DMS114 treated with DMSO at 0.1 percent for 48 hours (cell line): ENCODE measurements at regions not wholly inside any gene's neighbourhood (a gene's known extent, or its start where the extent isn't known, plus 50 kb on each side); places are given as distances from the start of the nearest gene placed in this dataset.
A peak's percentile ranks its signal among the peaks of the same experiment; 100 is the strongest.
"Not testable (repeated sequence)": the region's sequence is repeated elsewhere in the genome, so short reads cannot be mapped to it uniquely, and the experiment has no call there.

Source experiments
- DNase-seq: peaks from one replicate; lab custom pipeline; 2025; ENCODE audit not compliant: unreplicated experiment; lab: John Stamatoyannopoulos, UW

GRCh38 chr15:62270216-62270921, 105.3 kb upstream of the C2CD4B start:
- DNase-seq: no peak

DNA sequence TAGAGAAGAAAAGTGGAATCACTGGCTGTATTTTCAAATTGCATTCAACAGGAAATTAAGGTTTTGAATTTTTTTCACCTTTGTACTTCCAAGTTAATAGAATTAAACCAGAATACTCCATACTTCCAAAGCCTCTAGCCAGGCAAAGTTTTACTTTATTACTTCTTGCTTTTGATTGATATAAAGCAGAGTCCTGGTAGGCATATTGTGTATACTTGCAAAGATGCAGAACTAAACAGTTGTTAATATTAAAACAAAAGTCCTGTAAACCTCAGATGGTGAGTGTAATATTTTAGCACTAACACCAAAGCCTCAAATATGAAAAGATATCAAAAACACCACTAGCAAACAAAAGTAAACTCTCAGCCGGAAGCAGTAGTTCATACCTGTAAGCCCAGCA, 107.2 kb upstream of the C2CD4B start:
- no peak for DNase-seq

DNA sequence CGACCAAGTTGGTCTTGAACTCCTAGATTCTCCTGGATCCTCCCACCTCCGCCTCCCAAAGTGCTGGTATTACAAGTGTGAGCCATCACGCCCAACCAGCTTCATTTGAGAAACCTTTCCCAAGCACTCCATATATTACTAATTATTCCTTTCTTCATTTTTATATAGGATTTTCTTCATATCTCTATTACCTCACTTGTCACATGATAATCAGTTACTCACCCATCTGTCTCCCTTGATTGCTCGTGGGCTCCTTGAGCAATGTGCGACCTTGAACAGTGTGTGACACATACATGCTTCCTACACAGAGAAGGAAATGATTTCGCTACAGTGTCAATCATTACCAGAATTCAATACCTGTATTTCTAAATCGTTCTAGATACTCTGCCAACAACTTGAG, 110.7 kb upstream of the C2CD4B start:
- no peak for DNase-seq

GRCh38 chr15:62277816-62278394, 112.8 kb upstream of the C2CD4B start:
- DNase-seq: no peak

DNA sequence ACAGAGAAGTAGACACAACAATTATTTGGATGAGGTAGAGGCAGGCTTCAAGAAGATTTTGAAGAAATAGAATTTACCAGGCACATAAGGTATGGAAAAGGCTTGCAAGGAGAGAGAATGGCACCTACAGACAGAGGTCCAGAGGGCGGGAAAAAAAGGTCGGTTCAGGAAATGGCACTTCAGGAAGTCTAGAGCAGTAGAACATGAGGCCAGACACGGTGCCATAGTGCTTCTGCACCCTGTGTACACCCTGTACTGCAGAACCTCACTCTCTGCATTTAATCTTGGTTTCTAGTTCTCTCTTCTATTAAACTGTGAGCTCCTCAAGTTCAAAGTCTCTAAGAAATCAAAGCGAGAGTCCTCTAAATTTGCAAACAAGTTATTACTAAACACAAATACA, 113.4 kb upstream of the C2CD4B start:
- no peak for DNase-seq

- no peak for DNase-seq
These were observed 114.0 kb upstream of the C2CD4B start for GRCh38 chr15:62279041-62279440.

GRCh38 chr15:62280625-62281024, 115.5 kb upstream of the C2CD4B start:
- DNase-seq: no peak

GRCh38 chr15:62281801-62282200, 116.7 kb upstream of the C2CD4B start:
- not testable (repeated sequence) for DNase-seq

- no peak for DNase-seq
These were observed 122.2 kb upstream of the C2CD4B start for GRCh38 chr15:62287066-62287857.

DNA sequence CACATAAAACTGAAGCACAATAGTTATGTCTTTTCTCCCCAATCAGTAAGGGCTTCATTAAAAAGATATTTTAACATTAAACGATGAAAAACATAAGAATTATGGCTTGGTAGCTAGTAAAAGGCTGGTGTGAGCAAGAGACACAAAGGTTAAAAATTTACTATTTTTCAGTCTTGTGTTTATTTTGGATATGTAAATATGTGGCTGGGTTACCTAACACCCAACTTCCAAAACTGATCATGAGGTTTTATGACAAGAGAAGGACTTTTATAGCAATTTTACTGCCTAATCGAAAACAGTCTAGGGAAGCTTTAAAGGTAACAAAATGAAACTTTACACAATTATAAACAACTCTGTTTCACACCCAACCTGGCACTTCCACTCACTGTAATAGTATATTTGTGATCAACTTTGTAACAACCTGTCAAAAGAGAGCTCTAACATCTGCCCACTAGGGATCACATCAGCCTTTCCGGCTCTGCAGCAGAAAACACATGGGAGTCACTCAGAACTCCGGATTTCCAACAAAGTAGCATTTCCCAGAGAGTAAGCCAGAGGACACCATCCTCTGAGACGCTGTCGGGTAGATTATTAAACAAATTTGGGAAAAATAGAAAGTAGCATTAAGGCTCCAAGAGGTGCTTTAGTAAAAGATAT, 123.4 kb upstream of the C2CD4B start:
- no peak for DNase-seq

GRCh38 chr15:62291262-62291661, 126.2 kb upstream of the C2CD4B start:
- no peak for DNase-seq

DNA sequence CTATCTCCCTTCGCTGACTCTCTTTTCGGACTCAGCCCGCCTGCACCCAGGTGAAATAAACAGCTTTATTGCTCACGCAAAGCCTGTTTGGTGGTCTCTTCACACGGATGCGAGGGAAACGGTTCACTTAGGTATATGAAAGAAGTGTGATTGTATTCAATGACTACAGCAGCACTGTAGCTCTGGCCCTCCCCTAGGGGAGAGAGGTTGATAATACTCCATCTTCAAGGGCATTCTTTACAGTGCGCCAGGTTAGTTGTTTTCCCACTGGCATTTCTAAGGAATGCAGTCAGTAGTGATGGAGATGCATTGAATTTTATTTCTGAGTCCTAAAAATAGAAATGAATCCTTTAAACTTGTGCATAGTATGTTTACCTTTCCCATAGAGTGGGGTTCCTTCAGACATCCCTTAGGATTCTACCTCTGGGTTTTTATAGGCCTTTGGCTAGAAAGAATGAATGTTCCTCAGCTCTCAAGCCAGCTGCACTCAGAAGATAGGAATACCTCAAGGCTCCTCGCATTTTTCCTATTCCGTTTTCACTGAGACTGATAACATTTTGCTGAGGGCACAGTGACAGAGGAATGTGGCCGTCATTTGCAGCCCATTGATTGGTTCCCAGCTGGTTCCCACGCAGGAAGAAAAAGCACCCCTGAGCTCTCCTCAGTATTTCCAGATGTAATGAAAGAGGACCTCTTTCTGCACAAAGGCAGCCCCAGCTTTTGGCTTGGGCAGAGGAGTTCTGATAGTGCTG, 131.8 kb upstream of the C2CD4B start:
- no peak for DNase-seq

DNA sequence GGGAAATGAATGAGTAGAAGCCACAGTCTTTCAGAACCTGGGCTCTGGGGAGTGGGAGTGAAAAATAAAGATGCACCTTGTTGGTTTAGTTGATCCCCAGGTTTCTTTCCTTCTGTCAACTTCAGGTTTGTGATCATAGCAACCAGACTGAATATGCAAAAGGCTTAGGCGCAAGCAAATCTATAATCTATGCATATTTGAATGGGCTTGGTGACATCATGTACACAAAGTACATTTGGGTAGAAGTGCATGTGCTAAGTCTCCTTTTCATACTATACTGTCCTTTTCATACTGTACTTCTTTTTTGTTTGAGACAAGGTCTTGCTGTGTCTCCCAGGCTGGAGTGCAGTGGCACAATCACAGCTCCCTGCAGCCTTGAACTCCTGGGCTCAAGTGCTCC, 132.4 kb upstream of the C2CD4B start:
- DNase-seq: no peak

DNA sequence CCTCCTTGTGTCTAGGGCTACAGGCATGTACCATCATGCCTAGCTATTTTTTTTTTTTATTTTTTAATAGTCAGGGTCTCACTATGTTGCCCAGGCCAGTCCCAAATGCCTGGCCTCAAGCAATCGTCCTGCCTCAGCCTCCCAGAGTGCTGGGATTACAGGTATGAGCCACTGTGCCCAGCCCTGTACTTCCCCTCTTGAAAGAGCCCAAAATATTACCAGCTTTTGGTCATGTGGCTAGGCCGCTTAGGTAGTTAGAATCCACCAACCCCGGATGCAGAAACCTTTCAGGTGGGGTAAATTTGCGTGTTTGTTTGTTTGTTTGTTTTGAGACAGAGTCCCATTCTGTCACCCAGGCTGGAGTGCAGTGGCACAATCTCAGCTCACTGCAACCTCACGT, 132.8 kb upstream of the C2CD4B start:
- DNase-seq: no peak

DNA sequence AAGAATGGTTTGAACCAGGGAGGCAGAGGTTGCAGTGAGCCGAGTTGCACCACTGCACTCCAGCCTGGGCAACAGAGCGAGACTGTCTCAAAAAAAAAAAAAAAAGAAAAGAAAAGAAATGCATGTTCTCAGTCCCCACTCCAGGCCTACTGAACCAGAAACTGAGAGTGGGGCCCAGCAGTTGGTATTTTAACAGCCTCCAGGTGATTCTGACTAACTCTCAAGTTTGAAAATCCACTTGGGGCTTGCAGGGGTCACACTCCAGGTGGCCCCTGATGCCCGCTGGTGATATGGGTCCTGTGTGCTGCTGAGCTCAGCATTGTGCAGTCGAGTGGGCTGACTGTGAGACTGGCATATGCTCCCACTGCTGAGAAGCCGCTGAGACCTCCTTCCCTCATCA, 133.7 kb upstream of the C2CD4B start:
- DNase-seq: no peak

GRCh38 chr15:62299541-62299940, 134.5 kb upstream of the C2CD4B start:
- DNase-seq: no peak

GRCh38 chr15:62301993-62302675, 137.0 kb upstream of the C2CD4B start:
- no peak for DNase-seq

GRCh38 chr15:62306851-62307504, 141.9 kb upstream of the C2CD4B start:
- DNase-seq: peak; percentile 89

- no peak for DNase-seq
These were observed 142.5 kb upstream of the C2CD4B start for GRCh38 chr15:62307551-62307950.
